ENCODE measurements at regions not wholly inside any gene's neighbourhood (a gene's known extent, or its start where the extent isn't known, plus 50 kb on each side); places are given as distances from the start of the nearest gene placed in this dataset.

- Histone ChIP-seq H3K27me3 (ENCODE audit: control insufficient read depth in 3 of 3, insufficient read depth in 3 of 3, low read length in 2 of 3) (no peaks in the 10 kb centered on the region), H3K9ac (ENCODE audit: insufficient read depth in 1 of 2, low read length in 2 of 2) (peak overlapping the region in 1 of 2 donors; percentile 48), H3K4me3 (no peak overlapping the region), H3K27ac (ENCODE audit: low read depth in 1 of 2, low read length in 1 of 2) (peak overlapping the region in 1 of 2 donors; percentile 84), H3K36me3 (ENCODE audit: control insufficient read depth in 4 of 4, insufficient read depth in 4 of 4, low read length in 4 of 4) (no peaks in the 10 kb centered on the region), H3K9me3 (ENCODE audit: control insufficient read depth in 4 of 4, insufficient read depth in 3 of 4, low read length in 3 of 4) (no peaks in the 10 kb centered on the region), H3K4me1 (ENCODE audit: control insufficient read depth in 5 of 5, insufficient read depth in 5 of 5, low read length in 5 of 5) (peaks cover 0 to 15% (median 11%) of the 10 kb centered on the region in 5 donors)
- no peak for DNase-seq
- TF ChIP-seq CTCF (IDR thresholded peaks at IDR 0.05; ENCODE audit: control extremely low read depth, extremely low read depth) = no peak
- WGBS, 2 donors = 75 to 83% methylated on average over 4 of the region's 4 CpGs
- no peak for ATAC-seq (ENCODE audit: insufficient read depth, low FRiP score)
Observed at GRCh38 chr1:8217809-8218208, 100.1 kb upstream of the SLC45A1 start.

- DNase-seq = peak; percentile 78 to 90 (median 82)
- WGBS, 2 donors = 2 to 3% methylated on average over 35 to 70 of the region's 70 CpGs
- Histone ChIP-seq H3K4me1 (ENCODE audit: control insufficient read depth in 5 of 5, insufficient read depth in 5 of 5, low read length in 5 of 5) (peaks cover 0 to 16% (median 13%) of the 10 kb centered on the region in 5 donors), H3K36me3 (ENCODE audit: control insufficient read depth in 4 of 4, insufficient read depth in 4 of 4, low read length in 4 of 4) (no peaks in the 10 kb centered on the region), H3K27ac (ENCODE audit: low read depth in 1 of 2, low read length in 1 of 2) (peak overlapping the region in 1 of 2 donors; percentile 84), H3K9me3 (ENCODE audit: control insufficient read depth in 4 of 4, insufficient read depth in 3 of 4, low read length in 3 of 4) (no peaks in the 10 kb centered on the region), H3K27me3 (ENCODE audit: control insufficient read depth in 3 of 3, insufficient read depth in 3 of 3, low read length in 2 of 3) (no peaks in the 10 kb centered on the region), H3K9ac (ENCODE audit: insufficient read depth in 1 of 2, low read length in 2 of 2) (peak overlapping the region; percentile 37 to 48), H3K4me3 (peak overlapping the region; percentile 6)
- ATAC-seq (ENCODE audit: insufficient read depth, low FRiP score) = peak; percentile 79
- TF ChIP-seq CTCF (IDR thresholded peaks at IDR 0.05; ENCODE audit: control extremely low read depth, extremely low read depth) = no peak
Observed at GRCh38 chr1:8217011-8217711, 100.8 kb upstream of the SLC45A1 start.

- ATAC-seq (ENCODE audit: insufficient read depth, low FRiP score) (no peak), DNase-seq (peak in 2 of 3 donors; percentile 59 to 61)
- no peaks in the 10 kb centered on the region for H3K9me3 ChIP-seq (ENCODE audit: control insufficient read depth in 4 of 4, insufficient read depth in 3 of 4, low read length in 3 of 4)
- H3K9ac ChIP-seq (ENCODE audit: insufficient read depth in 1 of 2, low read length in 2 of 2) = no peak overlapping the region
- H3K27me3 ChIP-seq (ENCODE audit: control insufficient read depth in 3 of 3, insufficient read depth in 3 of 3, low read length in 2 of 3) = no peaks in the 10 kb centered on the region
- no peaks in the 10 kb centered on the region for H3K36me3 ChIP-seq (ENCODE audit: control insufficient read depth in 4 of 4, insufficient read depth in 4 of 4, low read length in 4 of 4)
- H3K4me1 ChIP-seq (ENCODE audit: control insufficient read depth in 5 of 5, insufficient read depth in 5 of 5, low read length in 5 of 5) = peaks cover 0 to 16% (median 15%) of the 10 kb centered on the region in 5 donors
- H3K27ac ChIP-seq (ENCODE audit: low read depth in 1 of 2, low read length in 1 of 2) = peak overlapping the region in 1 of 2 donors; percentile 43
- H3K4me3 ChIP-seq = no peak overlapping the region
- no peak for TF ChIP-seq CTCF (IDR thresholded peaks at IDR 0.05; ENCODE audit: control extremely low read depth, extremely low read depth)
- 59 to 63% methylated on average over 1 of the region's 1 CpG for WGBS, 2 donors
Observed at GRCh38 chr1:8216005-8216404, 101.9 kb upstream of the SLC45A1 start.
